ENCODE measurements at regions not wholly inside any gene's neighbourhood (a gene's known extent, or its start where the extent isn't known, plus 50 kb on each side); places are given as distances from the start of the nearest gene placed in this dataset.
A peak's percentile ranks its signal among the peaks of the same experiment; 100 is the strongest.

DNA sequence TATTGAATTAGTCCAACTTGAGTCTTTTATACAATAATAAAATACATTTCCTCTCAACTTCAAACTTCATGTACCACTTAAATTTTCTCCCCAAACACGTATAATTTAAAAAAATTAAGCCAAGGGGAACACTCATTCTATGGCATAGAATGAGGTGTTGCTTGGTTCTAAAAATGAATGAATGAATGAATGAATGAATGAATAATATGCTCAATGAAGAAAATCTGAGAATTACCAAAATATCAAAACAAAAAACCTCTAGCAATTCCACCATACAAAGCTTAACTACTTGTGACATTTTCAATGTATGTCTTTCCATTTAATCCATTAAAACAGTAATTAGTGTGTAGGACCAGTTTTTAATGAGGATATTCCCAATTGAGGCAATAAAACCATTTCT, 62.7 kb upstream of the PLAC8 start:
- Histone ChIP-seq H3K36me3 (no peaks in the 10 kb centered on the region), H3K27ac (no peak overlapping the region), H3K9me3 (ENCODE audit: severe bottlenecking) (no peaks in the 10 kb centered on the region), H3K4me3 (ENCODE audit: low read depth, low read length) (no peak overlapping the region), H3K27me3 (ENCODE audit: insufficient read depth, low read depth, severe bottlenecking) (no peaks in the 10 kb centered on the region)
- no peak for DNase-seq
- TF ChIP-seq, protein P1, sequence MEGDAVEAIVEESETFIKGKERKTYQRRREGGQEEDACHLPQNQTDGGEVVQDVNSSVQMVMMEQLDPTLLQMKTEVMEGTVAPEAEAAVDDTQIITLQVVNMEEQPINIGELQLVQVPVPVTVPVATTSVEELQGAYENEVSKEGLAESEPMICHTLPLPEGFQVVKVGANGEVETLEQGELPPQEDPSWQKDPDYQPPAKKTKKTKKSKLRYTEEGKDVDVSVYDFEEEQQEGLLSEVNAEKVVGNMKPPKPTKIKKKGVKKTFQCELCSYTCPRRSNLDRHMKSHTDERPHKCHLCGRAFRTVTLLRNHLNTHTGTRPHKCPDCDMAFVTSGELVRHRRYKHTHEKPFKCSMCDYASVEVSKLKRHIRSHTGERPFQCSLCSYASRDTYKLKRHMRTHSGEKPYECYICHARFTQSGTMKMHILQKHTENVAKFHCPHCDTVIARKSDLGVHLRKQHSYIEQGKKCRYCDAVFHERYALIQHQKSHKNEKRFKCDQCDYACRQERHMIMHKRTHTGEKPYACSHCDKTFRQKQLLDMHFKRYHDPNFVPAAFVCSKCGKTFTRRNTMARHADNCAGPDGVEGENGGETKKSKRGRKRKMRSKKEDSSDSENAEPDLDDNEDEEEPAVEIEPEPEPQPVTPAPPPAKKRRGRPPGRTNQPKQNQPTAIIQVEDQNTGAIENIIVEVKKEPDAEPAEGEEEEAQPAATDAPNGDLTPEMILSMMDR (IDR thresholded peaks at IDR 0.05; ENCODE audit: low read depth, low read length), result no peak

- no peak overlapping the region for H3K27ac ChIP-seq
- H3K36me3 ChIP-seq, result no peaks in the 10 kb centered on the region
- H3K27me3 ChIP-seq (ENCODE audit: insufficient read depth, low read depth, severe bottlenecking), result no peaks in the 10 kb centered on the region
- TF ChIP-seq, protein P1 (IDR thresholded peaks at IDR 0.05; ENCODE audit: low read depth, low read length), result no peak
- no peak for DNase-seq
- no peak overlapping the region for H3K4me3 ChIP-seq (ENCODE audit: low read depth, low read length)
- H3K9me3 ChIP-seq (ENCODE audit: severe bottlenecking), result no peaks in the 10 kb centered on the region
Observed at GRCh38 chr4:83174844-83175414, 60.4 kb upstream of the PLAC8 start.

GRCh38 chr4:83172371-83172770, 57.8 kb upstream of the PLAC8 start:
- H3K9me3 ChIP-seq (ENCODE audit: severe bottlenecking), result peaks cover 2% of the 10 kb centered on the region
- H3K27ac ChIP-seq, result no peak overlapping the region
- H3K36me3 ChIP-seq, result no peaks in the 10 kb centered on the region
- H3K4me3 ChIP-seq (ENCODE audit: low read depth, low read length), result no peak overlapping the region
- no peaks in the 10 kb centered on the region for H3K27me3 ChIP-seq (ENCODE audit: insufficient read depth, low read depth, severe bottlenecking)
- no peak for DNase-seq
- TF ChIP-seq, protein P1 (IDR thresholded peaks at IDR 0.05; ENCODE audit: low read depth, low read length), result no peak

DNA sequence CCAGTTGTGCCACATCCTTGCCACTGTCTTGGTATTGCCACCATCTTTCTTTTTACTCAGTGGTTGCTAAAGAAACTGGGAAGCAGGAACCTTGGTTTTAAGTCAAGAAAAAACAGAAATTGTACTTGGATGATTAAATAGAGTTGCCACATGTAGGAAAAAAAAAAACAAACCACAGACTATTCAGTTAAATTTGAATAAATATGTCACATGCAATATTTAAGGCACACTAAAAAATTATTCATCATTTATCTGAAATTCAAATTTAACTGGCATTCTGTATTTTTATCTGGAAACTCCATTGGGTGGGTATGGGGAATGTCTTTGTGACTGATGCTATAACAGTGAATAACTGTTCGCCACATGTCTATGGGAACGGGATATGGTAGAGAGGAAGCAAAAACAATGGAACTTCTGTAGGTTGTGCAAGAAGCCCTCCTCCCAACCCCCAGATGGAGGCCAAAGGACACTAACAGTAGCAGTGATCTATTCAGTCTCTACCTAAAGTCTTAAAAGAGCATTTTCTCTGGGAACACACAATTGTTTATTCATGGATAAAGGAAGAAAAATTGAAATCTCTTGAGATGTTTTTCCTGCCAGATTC, 57.0 kb upstream of the PLAC8 start:
- H3K27ac ChIP-seq, result peak overlapping the region; percentile 34; the same call in 1 of the 2 replicates
- TF ChIP-seq, protein P1 (IDR thresholded peaks at IDR 0.05; ENCODE audit: low read depth, low read length), result no peak
- H3K4me3 ChIP-seq (ENCODE audit: low read depth, low read length), result no peak overlapping the region

DNA sequence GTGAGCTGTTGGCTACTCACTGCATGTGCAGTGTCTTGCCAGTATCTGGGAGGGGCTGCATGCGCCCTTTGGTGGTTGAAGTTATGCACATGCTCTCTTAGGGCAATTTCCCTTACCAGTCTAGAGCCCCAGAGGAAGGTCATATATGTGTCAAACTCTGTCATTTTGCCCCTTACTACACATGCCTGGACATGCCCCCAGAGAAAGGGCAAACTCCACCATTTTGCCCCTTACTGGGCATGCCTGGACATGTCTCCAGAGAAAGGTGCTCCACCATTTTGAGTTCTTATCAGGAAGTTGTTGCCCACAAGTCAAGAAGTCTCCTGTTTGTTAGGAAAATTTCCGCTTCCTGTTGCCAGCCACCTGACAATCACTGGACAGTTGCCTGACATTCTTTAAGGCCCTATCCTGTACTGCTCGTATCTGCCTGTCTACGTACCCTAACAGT, 56.4 kb upstream of the PLAC8 start:
- TF ChIP-seq, protein P1 (IDR thresholded peaks at IDR 0.05; ENCODE audit: low read depth, low read length), result no peak
- Histone ChIP-seq H3K27ac (peak overlapping the region; percentile 34), H3K27me3 (ENCODE audit: insufficient read depth, low read depth, severe bottlenecking) (no peaks in the 10 kb centered on the region), H3K9me3 (ENCODE audit: severe bottlenecking) (peaks cover 2% of the 10 kb centered on the region), H3K4me3 (ENCODE audit: low read depth, low read length) (no peak overlapping the region), H3K36me3 (no peaks in the 10 kb centered on the region)
- no peak for DNase-seq

More for the DNA sequence above, 57.0 kb upstream of the PLAC8 start:
- no peak for DNase-seq
- no peaks in the 10 kb centered on the region for H3K36me3 ChIP-seq
- peaks cover 2% of the 10 kb centered on the region for H3K9me3 ChIP-seq (ENCODE audit: severe bottlenecking)
- H3K27me3 ChIP-seq (ENCODE audit: insufficient read depth, low read depth, severe bottlenecking), result no peaks in the 10 kb centered on the region

All from WERI-Rb-1 (cell line).